Ovary (tissue), 3 donors: ENCODE measurements at regions not wholly inside any gene's neighbourhood (a gene's known extent, or its start where the extent isn't known, plus 50 kb on each side); places are given as distances from the start of the nearest gene placed in this dataset.

Experiments used
- CTCF ChIP-seq, 3 donors: fragments of 450-650 bp in 2 of 3; fragments of 200-600 bp in 1 of 3; IDR thresholded peaks; one replicate each; pipeline versions ENCODE4 v1.5.1 to v1.8.0; 2016 to 2022; ENCODE audit warnings: antibody characterized with exemption in 3 of 3, mild to moderate bottlenecking in 1 of 3
- POLR2A ChIP-seq: fragments of 450-650 bp; IDR thresholded peaks from one replicate; pipeline ENCODE4 v1.6.1; 2017; ENCODE audit warnings: antibody characterized with exemption, mild to moderate bottlenecking, moderate library complexity
- donor health status: DM: no; HTN: no; CAD: no.

GRCh38 chr4:137614491-137614890 lies 82.2 kb upstream of the PCDH18 start:
- TF ChIP-seq POLR2A (no peak), CTCF (IDR thresholded peaks at IDR 0.05) (no peak)
